HG03025 (cell line): ENCODE measurements at regions not wholly inside any gene's neighbourhood (a gene's known extent, or its start where the extent isn't known, plus 50 kb on each side); places are given as distances from the start of the nearest gene placed in this dataset.
"Not testable (repeated sequence)": the region's sequence is repeated elsewhere in the genome, so short reads cannot be mapped to it uniquely, and the experiment has no call there.

Source experiments
- ATAC-seq: cut with Tn5 transposase; IDR thresholded peaks from one replicate; pipeline ENCODE4 v1.9.1; 2021; ENCODE audit warnings: mild to moderate bottlenecking, moderate library complexity; ENCODE audit not compliant: unreplicated experiment, low FRiP score

DNA sequence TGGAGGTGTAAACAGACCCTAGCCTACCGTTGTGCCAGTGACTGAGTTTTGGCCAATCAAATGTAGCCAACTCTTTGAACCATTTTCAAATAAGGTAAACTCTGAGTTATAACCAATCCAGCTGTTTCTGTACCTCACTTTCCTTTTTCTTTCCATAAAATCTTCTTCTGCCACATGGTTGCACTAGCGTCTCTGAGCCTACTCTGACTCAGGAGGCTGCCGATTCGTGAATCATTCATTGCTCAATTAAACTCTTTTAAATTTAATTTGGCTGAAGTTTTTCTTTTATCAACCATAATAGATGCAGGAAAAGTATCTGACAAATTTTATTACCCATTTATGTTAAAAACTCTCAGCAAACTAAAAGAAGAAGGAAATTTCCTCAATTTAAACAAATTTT lies 111.5 kb upstream of the LYPLAL1 start:
- no peak for ATAC-seq

DNA sequence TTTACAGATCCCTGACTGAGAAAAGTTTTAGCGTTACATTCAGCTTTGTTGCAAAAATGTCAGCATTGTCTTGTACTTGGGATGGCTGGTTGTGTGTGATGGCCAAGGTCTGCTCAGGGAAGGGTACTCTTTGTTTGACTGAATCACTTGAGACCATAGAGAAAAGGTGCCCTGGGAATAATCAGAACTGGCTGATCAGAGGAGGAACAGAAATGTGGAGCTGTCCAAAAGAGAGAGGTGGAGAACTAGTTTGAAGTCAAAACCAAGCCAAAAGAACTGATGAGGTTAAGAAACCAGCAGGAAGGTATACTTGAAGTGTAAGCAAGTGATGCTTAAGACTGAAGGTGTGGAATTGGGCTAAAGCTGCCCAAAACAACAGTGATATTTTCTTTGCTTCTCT lies 107.6 kb upstream of the LYPLAL1 start:
- ATAC-seq, result no peak

DNA sequence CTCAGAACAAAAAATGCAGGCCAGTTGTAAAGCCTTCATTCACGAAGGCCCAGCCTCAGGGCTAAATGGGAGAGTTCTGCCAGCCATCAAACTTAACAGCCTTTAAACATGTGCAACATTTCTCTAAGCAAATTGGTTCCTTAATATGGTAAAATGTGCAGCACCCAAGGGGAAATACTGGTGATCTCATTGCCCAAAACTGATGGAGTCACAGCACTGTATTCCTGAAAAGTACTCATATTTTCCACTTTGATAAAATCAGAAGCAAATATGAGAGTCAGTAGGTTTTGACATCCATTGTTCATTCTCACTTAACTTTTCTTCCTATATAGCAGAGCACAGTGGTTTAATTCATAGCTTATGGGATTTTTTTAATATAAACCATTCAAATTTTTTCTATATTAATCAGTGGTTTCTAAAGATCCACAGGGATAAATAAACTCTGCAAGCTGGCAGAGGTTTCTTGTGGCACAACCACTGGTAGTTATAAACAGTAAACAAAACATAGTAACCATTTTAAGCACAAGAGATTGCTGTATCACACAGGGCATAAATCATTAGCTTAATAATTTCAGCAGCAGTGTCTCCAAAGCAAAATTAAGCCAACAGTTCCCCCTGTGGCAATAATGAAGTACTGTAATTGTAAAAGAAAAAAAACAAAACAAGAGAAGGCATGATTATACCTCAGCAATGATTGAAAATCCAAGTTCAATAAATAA lies 106.9 kb upstream of the LYPLAL1 start:
- no peak for ATAC-seq

DNA sequence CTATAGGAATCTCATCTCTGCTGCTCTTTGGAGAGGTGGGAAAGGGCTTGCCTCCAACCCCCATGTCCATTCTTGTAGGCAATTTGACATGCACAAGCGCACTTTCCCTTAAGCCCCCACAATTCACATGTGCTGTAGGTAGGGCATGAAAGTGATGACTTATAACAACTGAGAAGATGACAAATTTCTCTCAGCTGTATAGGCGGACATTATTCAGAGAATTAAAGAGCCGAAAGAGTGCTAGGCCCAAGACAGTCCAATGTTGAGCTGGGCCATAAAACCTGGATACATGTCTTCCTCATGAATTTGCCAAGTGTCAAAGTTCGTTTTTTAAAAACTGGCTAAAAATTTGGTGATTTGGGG lies 106.3 kb upstream of the LYPLAL1 start:
- no peak for ATAC-seq

DNA sequence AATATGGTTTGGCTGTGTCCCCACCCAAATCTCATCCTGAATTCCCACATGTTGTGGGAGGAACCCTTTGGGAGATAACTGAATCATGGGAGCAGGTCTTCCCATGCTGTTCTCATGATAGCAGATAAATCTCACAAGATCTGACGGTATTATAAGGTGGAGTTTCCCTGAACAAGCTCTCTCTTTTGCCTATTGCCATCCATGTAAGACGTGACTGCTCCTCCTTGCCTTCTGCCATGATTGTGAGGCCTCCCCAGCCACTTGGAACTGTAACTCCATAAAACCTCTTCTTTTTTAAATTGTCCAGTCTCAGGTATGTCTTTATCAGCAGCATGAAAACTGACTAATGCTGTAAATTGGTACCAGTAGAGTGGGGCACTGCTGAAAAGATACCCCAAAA lies 103.3 kb upstream of the LYPLAL1 start:
- ATAC-seq, result not testable (repeated sequence)

DNA sequence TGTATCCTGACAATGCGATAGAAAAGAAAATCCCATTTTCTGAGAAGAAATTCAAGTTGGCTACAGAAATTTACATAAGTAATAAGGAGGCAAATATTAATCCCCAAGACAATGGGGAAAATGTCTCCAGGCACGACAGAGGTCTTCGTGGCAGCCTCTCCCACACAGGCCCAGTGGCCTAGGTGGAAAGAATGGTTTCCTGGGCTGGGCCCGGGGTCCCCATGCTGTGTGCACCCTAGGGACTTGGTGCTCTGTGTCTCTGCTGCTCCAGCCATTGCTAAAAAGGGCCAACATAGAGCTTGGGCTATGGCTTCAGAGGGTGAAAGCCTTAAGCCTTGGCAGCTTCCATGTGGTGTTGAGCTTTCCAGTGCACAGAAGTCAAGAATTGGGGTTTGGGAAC lies 102.5 kb upstream of the LYPLAL1 start:
- ATAC-seq, result no peak

DNA sequence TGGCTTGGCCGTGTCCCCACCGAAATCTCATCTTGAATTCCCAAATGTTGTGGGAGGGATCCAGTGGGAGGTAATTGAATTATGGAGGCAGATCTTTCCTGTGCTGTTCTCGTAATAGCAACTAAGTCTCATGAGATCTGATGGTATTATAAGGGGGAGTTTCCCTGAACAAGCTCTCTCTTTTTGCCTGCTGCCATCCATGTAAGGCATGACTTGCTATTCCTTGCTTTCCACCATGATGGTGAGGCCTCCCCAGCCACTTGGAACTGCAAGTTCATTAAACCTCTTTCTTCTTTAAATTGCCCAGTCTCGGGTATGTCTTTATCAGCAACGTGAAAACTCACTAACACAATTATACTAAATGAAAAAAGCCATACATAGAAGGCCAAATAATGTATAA lies 101.3 kb upstream of the LYPLAL1 start:
- no peak for ATAC-seq

DNA sequence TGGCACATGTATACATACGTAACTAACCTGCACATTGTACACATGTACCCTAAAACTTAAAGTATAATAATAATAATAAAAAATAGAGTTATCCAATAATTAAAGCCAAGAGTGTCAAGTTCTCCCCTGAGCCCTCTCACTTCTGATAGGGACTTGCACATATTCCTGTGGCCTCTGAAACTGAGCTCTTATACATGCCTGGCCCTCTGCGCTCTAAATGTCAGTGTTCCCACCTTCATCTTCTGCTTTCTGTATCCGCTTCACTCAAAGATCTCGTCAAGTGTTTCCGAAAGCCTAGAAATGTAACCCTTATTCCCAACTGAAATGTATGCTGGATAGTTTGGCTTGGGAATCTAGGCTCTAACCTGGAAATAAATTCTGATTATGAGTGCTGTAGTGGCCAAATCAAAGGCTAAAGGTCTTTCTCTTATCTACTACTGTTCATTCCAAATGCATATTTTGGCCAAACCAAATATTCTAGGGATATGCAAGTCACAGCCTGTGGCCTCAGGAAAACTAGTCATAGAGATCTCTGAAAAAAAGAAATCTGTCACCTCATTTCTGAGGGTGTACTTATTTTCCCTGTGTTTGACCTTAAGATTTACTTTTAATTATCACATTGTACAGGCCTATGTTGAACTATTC lies 99.5 kb upstream of the LYPLAL1 start:
- no peak for ATAC-seq

DNA sequence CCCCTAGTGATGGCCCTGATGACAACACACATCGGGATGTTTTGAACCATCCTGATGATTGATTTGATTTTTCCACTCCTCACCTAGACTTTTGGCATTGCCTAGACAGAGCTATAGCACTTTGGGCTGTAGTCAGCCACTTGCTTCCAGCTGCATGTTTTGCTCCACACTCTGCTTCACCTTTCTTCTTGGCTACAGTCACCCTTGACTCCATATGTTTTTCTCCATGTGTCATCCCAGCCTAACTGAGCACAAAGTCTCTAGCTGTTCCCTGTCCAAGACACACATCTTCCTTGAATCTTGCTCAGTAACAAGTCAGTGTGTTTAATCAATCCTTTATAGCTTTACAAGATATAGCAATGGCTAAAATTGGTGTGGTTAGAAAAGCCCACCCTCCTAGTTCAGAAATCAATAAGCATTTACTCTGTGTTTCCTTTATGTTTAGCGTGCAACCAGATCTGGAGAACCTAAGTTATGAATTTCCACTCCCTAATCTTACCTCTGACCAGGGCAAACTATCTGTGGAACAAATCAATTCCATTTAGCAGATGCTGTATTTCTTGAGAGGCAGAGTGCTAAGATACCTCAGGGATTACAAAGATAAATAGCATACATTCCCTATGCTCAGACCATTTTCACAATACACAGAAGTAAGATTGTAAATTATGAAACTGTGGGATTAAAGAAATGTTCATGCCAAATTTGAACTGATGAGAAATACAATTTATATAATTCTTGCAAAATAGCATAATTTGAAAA lies 98.4 kb upstream of the LYPLAL1 start:
- ATAC-seq, result no peak

DNA sequence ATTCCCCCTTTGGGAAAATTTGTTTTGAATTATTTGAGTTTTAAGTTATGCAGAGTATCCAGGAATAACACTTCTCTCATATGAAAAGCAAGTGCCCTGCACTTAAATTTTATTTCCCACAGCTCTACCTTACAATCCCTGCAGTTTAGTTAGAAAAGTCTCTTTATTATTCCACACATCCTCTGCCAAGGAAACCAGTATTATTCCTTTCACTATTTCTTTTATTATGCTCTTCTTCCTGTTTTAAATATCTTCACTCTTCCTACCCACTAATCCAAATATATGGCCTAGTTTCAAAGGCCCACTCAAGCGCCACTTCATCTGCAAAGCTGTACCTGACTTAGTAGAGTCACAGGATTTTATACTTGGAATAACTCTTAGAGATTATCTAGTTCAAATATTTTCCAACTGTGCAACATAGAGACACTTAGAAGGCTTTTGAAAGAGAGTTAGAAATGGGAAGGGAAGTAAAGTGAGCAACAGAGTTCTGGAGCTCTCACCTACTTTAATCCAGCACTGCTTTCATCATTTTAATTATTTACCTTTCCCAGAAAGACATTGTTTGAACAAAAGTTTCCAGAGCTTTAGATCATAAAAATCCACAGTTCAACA lies 97.2 kb upstream of the LYPLAL1 start:
- ATAC-seq, result no peak

DNA sequence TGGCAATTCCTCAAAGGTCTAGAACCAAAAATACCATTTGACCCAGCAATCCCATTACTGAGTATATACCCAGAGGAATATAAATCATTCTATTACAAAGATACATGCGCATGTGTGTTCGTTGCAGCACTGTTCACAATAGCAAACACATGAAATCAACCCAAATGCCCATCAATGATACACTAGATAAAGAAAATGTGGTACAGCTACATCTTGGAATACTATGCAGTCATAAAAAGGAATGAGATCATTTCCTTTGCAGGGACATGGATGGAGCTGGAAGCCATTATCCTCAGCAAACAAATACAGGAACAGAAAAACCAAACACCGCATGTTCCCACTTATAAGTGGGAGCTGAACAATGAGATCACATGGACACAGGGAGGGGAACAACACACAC lies 95.9 kb upstream of the LYPLAL1 start:
- ATAC-seq, result not testable (repeated sequence)

DNA sequence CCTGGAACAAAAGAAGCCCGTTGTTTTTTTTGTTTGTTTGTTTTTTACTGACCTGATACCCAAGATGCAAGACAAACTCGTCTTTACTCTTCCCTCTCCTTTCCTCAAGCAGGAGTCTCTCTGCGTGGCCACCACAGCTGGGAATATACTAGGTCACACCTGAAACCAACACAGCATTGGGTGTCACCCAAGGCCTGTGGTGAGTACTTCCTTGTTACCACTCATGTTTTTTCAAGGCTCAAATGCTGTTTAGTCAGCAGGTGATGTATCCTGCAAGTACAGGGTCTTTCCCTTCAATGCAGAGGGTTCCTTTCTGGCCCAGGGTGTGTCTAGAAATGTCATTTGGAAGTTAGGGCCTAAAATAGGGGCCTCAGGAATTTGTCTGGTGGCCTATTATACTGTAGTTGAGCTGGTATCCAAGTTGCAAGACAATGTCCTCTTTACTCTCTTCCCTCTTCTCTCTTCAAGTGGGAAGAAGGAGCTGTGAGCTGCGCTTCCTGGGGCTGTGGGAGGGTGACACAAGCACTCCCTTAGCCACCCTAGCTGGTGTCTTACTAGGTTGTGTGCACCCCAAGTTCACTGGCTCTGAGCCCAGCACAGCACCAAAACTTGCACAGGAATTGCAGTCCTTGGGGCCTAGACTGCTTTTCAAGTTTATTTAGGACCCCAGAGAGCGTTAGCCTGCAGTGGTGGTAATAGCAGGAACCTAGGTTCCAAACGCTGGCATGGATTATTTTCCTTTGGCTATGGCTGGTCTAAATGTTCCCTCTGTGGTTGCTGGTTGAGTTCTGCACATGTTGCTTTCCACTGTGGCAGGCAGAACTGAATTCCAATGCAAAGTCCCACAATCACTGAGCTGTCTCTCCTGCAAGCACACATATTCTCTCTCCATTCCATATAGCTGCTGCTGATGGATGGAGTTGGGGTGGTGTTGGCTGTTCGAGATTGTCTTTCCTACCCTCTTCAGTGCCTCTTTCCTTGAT lies 91.4 kb upstream of the LYPLAL1 start:
- ATAC-seq, result peak; percentile 92

DNA sequence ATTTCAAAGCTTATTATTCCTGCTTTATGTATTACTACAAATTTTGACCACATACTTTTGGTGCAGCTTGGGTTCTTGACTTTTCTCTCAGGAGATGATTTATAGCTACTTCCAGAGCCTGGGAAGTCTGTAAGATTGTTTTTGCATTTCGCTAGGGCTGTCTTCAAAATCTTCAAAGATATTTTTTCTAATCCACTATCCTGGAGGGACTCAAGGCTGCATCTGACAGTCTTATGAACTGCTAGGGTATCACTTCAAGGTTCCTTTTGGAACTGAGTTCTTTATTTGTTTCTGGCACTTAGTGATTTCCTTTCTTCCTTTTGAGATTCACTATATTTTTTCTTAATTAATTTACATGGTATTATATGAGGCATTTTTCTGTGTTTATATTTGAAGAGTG lies 90.0 kb upstream of the LYPLAL1 start:
- ATAC-seq, result no peak

DNA sequence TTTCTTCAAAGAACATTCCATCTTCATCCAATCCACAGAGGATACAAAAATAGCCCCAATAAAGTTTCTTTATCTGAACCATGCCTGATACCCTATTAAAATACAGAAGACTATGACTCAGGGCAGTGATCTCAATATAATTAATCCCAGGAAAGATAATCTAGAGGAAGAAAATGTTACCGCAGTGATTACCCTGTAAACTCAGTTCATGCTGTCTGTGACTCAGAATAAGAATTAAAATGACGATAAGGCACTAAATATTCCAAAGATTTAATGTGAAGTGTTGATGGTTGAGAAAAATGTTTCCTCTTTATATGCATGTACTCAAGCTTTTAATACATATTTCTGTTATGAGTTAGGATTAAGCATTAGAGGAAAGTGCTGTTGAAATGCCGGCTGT lies 88.6 kb upstream of the LYPLAL1 start:
- ATAC-seq, result no peak

DNA sequence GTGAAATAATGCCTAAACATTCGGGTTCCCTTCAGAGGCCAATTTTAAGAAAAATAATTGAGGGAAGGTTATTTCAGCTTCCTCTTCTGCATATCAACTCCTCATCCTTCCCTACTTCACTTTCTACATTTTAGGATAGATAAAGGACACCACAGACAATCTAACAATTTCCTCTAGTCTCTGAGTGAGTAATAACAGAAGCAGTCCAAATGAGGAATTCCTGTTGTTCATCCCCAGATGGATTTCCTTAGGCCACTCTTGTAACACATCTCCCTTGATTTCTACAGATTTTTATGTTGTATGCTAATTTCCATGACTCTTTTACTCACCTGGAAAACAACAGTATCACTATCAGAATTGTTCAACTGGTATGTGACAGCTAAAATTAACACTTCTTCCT lies 87.7 kb upstream of the LYPLAL1 start:
- ATAC-seq, result no peak

DNA sequence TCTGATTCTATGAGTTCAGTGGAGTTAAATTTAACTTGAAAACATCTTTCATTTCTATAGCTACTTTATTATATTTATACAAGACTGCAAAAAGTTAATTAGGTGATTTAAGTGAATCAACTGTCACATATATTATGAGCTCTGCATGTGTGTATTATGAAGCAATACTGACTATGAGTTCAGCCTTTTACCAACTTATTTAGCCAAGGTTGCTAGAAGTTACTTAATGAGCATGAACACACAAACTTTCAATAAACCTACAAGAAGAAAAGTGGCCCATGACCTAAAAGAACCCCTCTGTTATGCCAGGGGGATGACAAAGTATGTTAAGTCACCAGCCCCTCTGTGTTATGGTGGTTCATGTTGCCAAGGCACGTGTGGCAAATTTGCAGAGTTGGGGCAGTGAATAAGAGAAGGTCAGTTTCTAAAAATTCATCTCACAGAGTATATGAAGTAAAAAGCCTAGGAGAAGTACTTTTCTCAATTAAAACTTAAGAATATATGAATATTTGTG lies 86.7 kb upstream of the LYPLAL1 start:
- no peak for ATAC-seq

DNA sequence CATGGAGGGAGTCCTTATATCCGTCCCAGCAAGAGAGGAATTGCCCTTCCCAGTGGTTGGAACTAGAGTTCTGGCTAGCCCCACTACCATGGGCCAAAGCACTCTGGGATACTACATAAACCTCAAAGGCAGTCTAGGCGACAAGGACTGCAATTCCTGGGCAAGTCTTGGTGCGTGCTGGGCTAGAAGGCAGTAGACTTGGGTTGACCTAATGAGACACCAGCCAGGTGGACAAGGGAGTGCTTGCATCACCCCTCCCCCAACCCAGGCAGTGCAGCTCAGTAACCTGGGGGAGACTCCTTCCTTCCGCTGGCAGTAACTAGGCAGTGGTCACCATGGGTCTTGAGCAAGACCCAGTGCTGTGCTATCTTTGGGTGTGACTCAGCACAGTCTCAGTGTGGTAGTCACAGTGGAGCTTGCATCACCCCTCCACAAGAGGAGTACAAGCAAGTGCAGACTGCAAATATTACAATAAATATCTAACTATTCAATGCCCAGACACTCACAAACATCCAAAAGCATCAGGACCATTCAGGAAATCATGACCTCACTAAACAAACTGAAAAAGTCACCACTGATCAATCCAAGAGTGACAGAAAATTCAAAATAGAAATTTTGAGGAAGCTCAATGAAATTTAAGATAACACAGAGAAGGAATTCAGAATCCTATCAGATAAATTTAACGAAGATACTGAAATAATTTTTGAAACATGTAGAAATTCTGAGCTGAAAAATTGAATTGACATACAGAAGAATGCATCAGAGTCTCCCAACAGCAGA lies 84.7 kb upstream of the LYPLAL1 start:
- peak; percentile 71 for ATAC-seq

DNA sequence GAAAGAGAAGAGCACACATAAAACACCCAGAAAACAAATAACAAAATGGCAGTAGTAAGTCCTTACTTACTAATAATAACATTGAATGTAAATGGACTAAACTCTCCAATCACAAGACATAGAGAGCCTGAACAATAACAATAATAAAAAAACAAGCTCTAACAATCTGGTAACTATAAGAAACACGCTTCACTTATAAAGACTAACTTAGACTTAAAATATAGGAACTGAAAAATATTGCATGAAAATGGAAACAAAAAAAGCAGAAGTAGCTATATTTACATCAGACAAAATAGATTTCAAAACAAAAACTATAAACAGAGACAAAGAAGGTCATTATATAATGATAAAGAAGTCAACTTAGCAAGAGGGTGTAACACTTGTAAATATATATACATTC lies 83.1 kb upstream of the LYPLAL1 start:
- peak; percentile 70 for ATAC-seq

DNA sequence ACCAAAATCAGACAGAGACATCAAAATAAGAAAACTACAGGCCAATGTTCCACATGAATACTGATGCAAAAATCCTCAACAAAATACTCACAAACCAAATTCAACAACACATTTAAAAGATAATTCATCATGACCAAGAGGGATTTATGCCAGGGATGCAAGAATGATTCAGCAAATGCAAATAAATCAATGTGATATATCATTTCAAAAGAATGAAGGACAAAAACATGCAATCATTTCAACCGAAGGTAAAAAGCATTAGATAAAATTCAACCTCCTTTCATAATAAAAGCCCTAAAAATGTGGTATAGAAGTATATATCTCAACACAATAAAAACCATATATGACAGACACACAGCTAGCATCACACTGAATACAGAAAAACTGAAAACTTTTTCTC lies 81.5 kb upstream of the LYPLAL1 start:
- no peak for ATAC-seq
